ENCODE measurements at regions not wholly inside any gene's neighbourhood (a gene's known extent, or its start where the extent isn't known, plus 50 kb on each side); places are given as distances from the start of the nearest gene placed in this dataset.

DNA sequence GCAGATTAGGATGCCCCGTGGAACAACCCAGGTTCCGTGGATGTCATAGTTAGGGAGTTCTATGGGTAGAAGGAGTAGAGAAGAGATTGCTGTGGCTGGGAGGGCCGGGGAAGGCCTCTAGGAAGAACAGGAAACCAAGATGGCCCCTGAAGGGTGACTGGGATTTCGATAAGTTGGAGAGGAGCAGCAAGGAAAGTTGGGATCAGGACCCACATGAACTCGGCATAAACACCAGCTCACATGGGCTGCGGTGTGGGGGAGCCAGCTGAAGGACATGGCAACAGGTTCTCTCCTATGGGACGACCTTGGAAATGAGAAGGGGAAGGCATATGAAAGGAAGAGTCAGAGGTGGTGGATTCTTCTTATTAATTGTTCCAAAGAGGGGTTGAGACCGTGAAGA lies 333.7 kb upstream of the SHH start:
- no peak for TF ChIP-seq YY1 (IDR thresholded peaks at IDR 0.05; ENCODE audit: insufficient read depth, insufficient read length)
- TF ChIP-seq SUZ12 (IDR thresholded peaks at IDR 0.05; ENCODE audit: extremely low read depth, insufficient read depth, insufficient read length) = no peak
- TF ChIP-seq ZNF274 (IDR thresholded peaks at IDR 0.05; ENCODE audit: low read depth, low read length) = no peak
